ENCODE measurements at regions not wholly inside any gene's neighbourhood (a gene's known extent, or its start where the extent isn't known, plus 50 kb on each side); places are given as distances from the start of the nearest gene placed in this dataset.
"Not testable (repeated sequence)": the region's sequence is repeated elsewhere in the genome, so short reads cannot be mapped to it uniquely, and the experiment has no call there.

GRCh38 chr15:25251700-25252390 is 187.0 kb downstream of the UBE3A start:
- POLR2A ChIA-PET = no interaction called here
- peak; percentile 1 for DNase-seq (ENCODE audit: extremely low spot score)
- CTCF ChIA-PET = no interaction called here
- TF ChIP-seq, protein P1, sequence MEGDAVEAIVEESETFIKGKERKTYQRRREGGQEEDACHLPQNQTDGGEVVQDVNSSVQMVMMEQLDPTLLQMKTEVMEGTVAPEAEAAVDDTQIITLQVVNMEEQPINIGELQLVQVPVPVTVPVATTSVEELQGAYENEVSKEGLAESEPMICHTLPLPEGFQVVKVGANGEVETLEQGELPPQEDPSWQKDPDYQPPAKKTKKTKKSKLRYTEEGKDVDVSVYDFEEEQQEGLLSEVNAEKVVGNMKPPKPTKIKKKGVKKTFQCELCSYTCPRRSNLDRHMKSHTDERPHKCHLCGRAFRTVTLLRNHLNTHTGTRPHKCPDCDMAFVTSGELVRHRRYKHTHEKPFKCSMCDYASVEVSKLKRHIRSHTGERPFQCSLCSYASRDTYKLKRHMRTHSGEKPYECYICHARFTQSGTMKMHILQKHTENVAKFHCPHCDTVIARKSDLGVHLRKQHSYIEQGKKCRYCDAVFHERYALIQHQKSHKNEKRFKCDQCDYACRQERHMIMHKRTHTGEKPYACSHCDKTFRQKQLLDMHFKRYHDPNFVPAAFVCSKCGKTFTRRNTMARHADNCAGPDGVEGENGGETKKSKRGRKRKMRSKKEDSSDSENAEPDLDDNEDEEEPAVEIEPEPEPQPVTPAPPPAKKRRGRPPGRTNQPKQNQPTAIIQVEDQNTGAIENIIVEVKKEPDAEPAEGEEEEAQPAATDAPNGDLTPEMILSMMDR (IDR thresholded peaks at IDR 0.05; ENCODE audit: control extremely low read depth, extremely low read depth, low read depth, missing control alignments) = no peak

GRCh38 chr15:25253048-25253973 is 185.5 kb downstream of the UBE3A start:
- DNase-seq (ENCODE audit: extremely low spot score); CTCF ChIA-PET; POLR2A ChIA-PET: not testable (repeated sequence)

DNA sequence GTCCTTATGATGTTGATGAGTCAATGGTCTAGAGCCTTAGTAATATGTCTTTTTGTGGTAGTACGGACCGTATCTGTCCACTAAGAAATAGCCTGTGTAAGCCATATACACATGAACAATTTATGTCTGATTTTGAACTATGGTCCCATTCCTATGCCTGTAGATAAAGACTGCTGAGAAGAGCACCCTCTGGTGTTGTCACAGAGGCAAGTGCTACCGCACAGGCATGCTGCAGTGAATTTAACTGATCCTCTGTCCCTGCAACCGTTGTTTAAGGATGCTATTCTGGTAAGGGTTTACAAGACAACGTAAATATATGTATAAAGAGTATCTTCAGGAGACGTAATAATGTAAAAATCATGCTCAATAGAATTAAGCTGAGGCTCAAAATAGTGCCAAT is 170.7 kb downstream of the UBE3A start:
- TF ChIP-seq, protein P1 (IDR thresholded peaks at IDR 0.05; ENCODE audit: control extremely low read depth, extremely low read depth, low read depth, missing control alignments) = peak; percentile 13
- CTCF ChIA-PET = no interaction called here
- DNase-seq (ENCODE audit: extremely low spot score) = no peak
- POLR2A ChIA-PET = no interaction called here
